ENCODE measurements at regions not wholly inside any gene's neighbourhood (a gene's known extent, or its start where the extent isn't known, plus 50 kb on each side); places are given as distances from the start of the nearest gene placed in this dataset.

GRCh38 chr9:26426551-26427131 is 466.0 kb downstream of the CAAP1 start:
- TF ChIP-seq CTCF (IDR thresholded peaks at IDR 0.05; ENCODE audit: low read depth, low read length), result no peak
- in situ Hi-C loops (cut with HindIII; ENCODE audit: low sequenced_read_pairs), result no loop called here
- H3K4me3 ChIP-seq (ENCODE audit: low read depth, low read length), result no peak overlapping the region
- DNase-seq (ENCODE audit: low read depth, low spot score), result no peak

GRCh38 chr9:26418480-26418879 is 474.1 kb downstream of the CAAP1 start:
- TF ChIP-seq CTCF (IDR thresholded peaks at IDR 0.05; ENCODE audit: low read depth, low read length), result no peak
- no peak for DNase-seq (ENCODE audit: low read depth, low spot score)
- in situ Hi-C loops (cut with HindIII; ENCODE audit: low sequenced_read_pairs), result no loop called here

GRCh38 chr9:26415528-26415927 is 477.1 kb downstream of the CAAP1 start:
- TF ChIP-seq CTCF (IDR thresholded peaks at IDR 0.05; ENCODE audit: low read depth, low read length), result no peak
- DNase-seq (ENCODE audit: low read depth, low spot score), result no peak
- in situ Hi-C loops (cut with HindIII; ENCODE audit: low sequenced_read_pairs), result no loop called here
- no peak overlapping the region for H3K4me3 ChIP-seq (ENCODE audit: low read depth, low read length)

More at GRCh38 chr9:26418480-26418879, 474.1 kb downstream of the CAAP1 start:
- no peak overlapping the region for H3K4me3 ChIP-seq (ENCODE audit: low read depth, low read length)

- DNase-seq (ENCODE audit: low read depth, low spot score), result no peak
- no peak overlapping the region for H3K4me3 ChIP-seq (ENCODE audit: low read depth, low read length)
- in situ Hi-C loops (cut with HindIII; ENCODE audit: low sequenced_read_pairs), result no loop called here
- TF ChIP-seq CTCF (IDR thresholded peaks at IDR 0.05; ENCODE audit: low read depth, low read length), result no peak
Observed at GRCh38 chr9:26413611-26414010, 479.0 kb downstream of the CAAP1 start.

- H3K4me3 ChIP-seq (ENCODE audit: low read depth, low read length), result no peak overlapping the region
- no peak for DNase-seq (ENCODE audit: low read depth, low spot score)
- in situ Hi-C loops (cut with HindIII; ENCODE audit: low sequenced_read_pairs), result no loop called here
- TF ChIP-seq CTCF (IDR thresholded peaks at IDR 0.05; ENCODE audit: low read depth, low read length), result no peak
Observed at GRCh38 chr9:26412446-26412845, 480.2 kb downstream of the CAAP1 start.

GRCh38 chr9:26406676-26407075 is 485.9 kb downstream of the CAAP1 start:
- no peak overlapping the region for H3K4me3 ChIP-seq (ENCODE audit: low read depth, low read length)
- no peak for TF ChIP-seq CTCF (IDR thresholded peaks at IDR 0.05; ENCODE audit: low read depth, low read length)
- in situ Hi-C loops (cut with HindIII; ENCODE audit: low sequenced_read_pairs), result no loop called here
- DNase-seq (ENCODE audit: low read depth, low spot score), result no peak

- DNase-seq (ENCODE audit: low read depth, low spot score), result no peak
- H3K4me3 ChIP-seq (ENCODE audit: low read depth, low read length), result no peak overlapping the region
- TF ChIP-seq CTCF (IDR thresholded peaks at IDR 0.05; ENCODE audit: low read depth, low read length), result no peak
- in situ Hi-C loops (cut with HindIII; ENCODE audit: low sequenced_read_pairs), result no loop called here
Observed at GRCh38 chr9:26399556-26399955, 493.0 kb downstream of the CAAP1 start.
